SK-N-SH treated with all-trans-retinoic acid at 6 μM for 48 hours (cell line): ENCODE measurements at regions not wholly inside any gene's neighbourhood (a gene's known extent, or its start where the extent isn't known, plus 50 kb on each side); places are given as distances from the start of the nearest gene placed in this dataset.

Experiments used
- ARNTL ChIP-seq: fragments of 450-650 bp; formaldehyde crosslinking; IDR thresholded peaks from 2 replicates; pipeline ENCODE4 v1.5.0; 2020; ENCODE audit warnings: low read depth, mild to moderate bottlenecking, moderate library complexity, borderline replicate concordance
- BACH2 ChIP-seq: fragments of 250-450 bp; sonication (Bioruptor Pico); IDR thresholded peaks from 2 replicates; pipeline ENCODE4 v1.9.0; 2021; ENCODE audit warnings: mild to moderate bottlenecking, borderline replicate concordance
- CSDC2 ChIP-seq: fragments of 250-450 bp; sonication (Bioruptor Pico); IDR thresholded peaks from 2 replicates; pipeline ENCODE4 v1.5.0; 2020; ENCODE audit warnings: mild to moderate bottlenecking, moderate library complexity
- GLIS3 ChIP-seq: fragments of 250-450 bp; sonication (Bioruptor Pico); IDR thresholded peaks from 2 replicates; pipeline ENCODE4 v1.5.0; 2020; ENCODE audit warnings: mild to moderate bottlenecking, moderate library complexity
- ZNF8 ChIP-seq: fragments of 450-650 bp; formaldehyde crosslinking; IDR thresholded peaks from 2 replicates; pipeline ENCODE4 v1.5.0; 2020; ENCODE audit warnings: mild to moderate bottlenecking, moderate library complexity
- TF ChIP-seq, protein P1 (sequence below): fragments of 250-450 bp; sonication (Bioruptor Pico); IDR thresholded peaks from 2 replicates; pipeline ENCODE4 v1.5.1; 2020; ENCODE audit warnings: low read depth, mild to moderate bottlenecking, moderate library complexity
- TF ChIP-seq, protein P2 (sequence below): fragments of 250-450 bp; sonication (Bioruptor Pico); IDR thresholded peaks from 2 replicates; pipeline ENCODE4 v1.5.0; 2020; ENCODE audit warnings: mild to moderate bottlenecking, moderate library complexity

DNA sequence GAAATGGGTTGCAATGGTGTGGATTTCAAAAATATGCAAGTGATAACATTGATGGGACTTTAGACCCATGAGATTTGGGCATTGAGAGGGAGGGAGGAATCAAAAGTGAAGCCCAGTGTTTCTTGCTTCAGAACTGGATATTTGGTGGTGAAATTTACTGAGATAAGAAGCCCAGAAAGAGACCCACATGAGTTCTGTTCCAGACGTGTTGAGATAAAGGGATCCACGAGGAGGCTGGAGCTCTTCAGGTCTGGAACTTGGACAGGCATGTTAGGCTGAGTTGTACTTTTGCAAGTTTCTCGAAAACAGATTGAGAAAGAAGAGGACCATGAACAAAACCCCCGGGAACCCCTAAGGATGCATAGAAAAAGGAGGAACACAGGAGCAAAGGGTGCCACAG is 290.2 kb downstream of the MEX3B start:
- TF ChIP-seq ZNF8: no peak
- TF ChIP-seq CSDC2 (CRISPR knock-in tag): no peak
- TF ChIP-seq BACH2 (CRISPR knock-in tag): no peak
- TF ChIP-seq, protein P1, sequence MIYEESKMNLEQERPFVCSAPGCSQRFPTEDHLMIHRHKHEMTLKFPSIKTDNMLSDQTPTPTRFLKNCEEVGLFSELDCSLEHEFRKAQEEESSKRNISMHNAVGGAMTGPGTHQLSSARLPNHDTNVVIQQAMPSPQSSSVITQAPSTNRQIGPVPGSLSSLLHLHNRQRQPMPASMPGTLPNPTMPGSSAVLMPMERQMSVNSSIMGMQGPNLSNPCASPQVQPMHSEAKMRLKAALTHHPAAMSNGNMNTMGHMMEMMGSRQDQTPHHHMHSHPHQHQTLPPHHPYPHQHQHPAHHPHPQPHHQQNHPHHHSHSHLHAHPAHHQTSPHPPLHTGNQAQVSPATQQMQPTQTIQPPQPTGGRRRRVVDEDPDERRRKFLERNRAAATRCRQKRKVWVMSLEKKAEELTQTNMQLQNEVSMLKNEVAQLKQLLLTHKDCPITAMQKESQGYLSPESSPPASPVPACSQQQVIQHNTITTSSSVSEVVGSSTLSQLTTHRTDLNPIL (CRISPR knock-in tag): no peak
- no peak for TF ChIP-seq GLIS3 (CRISPR knock-in tag)
- no peak for TF ChIP-seq ARNTL (CRISPR knock-in tag)
- TF ChIP-seq, protein P2, sequence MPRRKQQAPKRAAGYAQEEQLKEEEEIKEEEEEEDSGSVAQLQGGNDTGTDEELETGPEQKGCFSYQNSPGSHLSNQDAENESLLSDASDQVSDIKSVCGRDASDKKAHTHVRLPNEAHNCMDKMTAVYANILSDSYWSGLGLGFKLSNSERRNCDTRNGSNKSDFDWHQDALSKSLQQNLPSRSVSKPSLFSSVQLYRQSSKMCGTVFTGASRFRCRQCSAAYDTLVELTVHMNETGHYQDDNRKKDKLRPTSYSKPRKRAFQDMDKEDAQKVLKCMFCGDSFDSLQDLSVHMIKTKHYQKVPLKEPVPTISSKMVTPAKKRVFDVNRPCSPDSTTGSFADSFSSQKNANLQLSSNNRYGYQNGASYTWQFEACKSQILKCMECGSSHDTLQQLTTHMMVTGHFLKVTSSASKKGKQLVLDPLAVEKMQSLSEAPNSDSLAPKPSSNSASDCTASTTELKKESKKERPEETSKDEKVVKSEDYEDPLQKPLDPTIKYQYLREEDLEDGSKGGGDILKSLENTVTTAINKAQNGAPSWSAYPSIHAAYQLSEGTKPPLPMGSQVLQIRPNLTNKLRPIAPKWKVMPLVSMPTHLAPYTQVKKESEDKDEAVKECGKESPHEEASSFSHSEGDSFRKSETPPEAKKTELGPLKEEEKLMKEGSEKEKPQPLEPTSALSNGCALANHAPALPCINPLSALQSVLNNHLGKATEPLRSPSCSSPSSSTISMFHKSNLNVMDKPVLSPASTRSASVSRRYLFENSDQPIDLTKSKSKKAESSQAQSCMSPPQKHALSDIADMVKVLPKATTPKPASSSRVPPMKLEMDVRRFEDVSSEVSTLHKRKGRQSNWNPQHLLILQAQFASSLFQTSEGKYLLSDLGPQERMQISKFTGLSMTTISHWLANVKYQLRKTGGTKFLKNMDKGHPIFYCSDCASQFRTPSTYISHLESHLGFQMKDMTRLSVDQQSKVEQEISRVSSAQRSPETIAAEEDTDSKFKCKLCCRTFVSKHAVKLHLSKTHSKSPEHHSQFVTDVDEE (CRISPR knock-in tag): no peak
